ENCODE measurements at regions not wholly inside any gene's neighbourhood (a gene's known extent, or its start where the extent isn't known, plus 50 kb on each side); places are given as distances from the start of the nearest gene placed in this dataset.

- Histone ChIP-seq H3K4me3 (ENCODE audit: low read length) (no peak overlapping the region), H3K9me3 (ENCODE audit: control insufficient read depth, low read depth, low read length) (no peaks in the 10 kb centered on the region), H3K4me1 (ENCODE audit: control insufficient read depth, low read depth, low read length) (no peaks in the 10 kb centered on the region), H3K36me3 (ENCODE audit: control insufficient read depth, low read depth, low read length) (no peaks in the 10 kb centered on the region), H3K27me3 (ENCODE audit: control insufficient read depth, insufficient read depth, low read length) (no peaks in the 10 kb centered on the region), H3K27ac (ENCODE audit: low read length) (no peak overlapping the region), H3K9ac (ENCODE audit: low read length) (no peak overlapping the region)
Observed at GRCh38 chr5:4949108-4949507, 191.0 kb upstream of the ADAMTS16 start.

- H3K9ac ChIP-seq (ENCODE audit: low read length), result no peak overlapping the region
- no peaks in the 10 kb centered on the region for H3K36me3 ChIP-seq (ENCODE audit: control insufficient read depth, low read depth, low read length)
- H3K27ac ChIP-seq (ENCODE audit: low read length), result no peak overlapping the region
- no peak overlapping the region for H3K4me3 ChIP-seq (ENCODE audit: low read length)
- H3K9me3 ChIP-seq (ENCODE audit: control insufficient read depth, low read depth, low read length), result no peaks in the 10 kb centered on the region
- no peaks in the 10 kb centered on the region for H3K4me1 ChIP-seq (ENCODE audit: control insufficient read depth, low read depth, low read length)
- H3K27me3 ChIP-seq (ENCODE audit: control insufficient read depth, insufficient read depth, low read length), result no peaks in the 10 kb centered on the region
Observed at GRCh38 chr5:4953576-4953975, 186.6 kb upstream of the ADAMTS16 start.

- no peaks in the 10 kb centered on the region for H3K4me1 ChIP-seq (ENCODE audit: control insufficient read depth, low read depth, low read length)
- no peak overlapping the region for H3K4me3 ChIP-seq (ENCODE audit: low read length)
- no peaks in the 10 kb centered on the region for H3K36me3 ChIP-seq (ENCODE audit: control insufficient read depth, low read depth, low read length)
- H3K27ac ChIP-seq (ENCODE audit: low read length), result no peak overlapping the region
- H3K27me3 ChIP-seq (ENCODE audit: control insufficient read depth, insufficient read depth, low read length), result no peaks in the 10 kb centered on the region
- no peak overlapping the region for H3K9ac ChIP-seq (ENCODE audit: low read length)
- no peaks in the 10 kb centered on the region for H3K9me3 ChIP-seq (ENCODE audit: control insufficient read depth, low read depth, low read length)
Observed at GRCh38 chr5:4954048-4954447, 186.1 kb upstream of the ADAMTS16 start.

GRCh38 chr5:4963265-4963664 is 176.9 kb upstream of the ADAMTS16 start:
- H3K27me3 ChIP-seq (ENCODE audit: control insufficient read depth, insufficient read depth, low read length), result no peaks in the 10 kb centered on the region
- no peak overlapping the region for H3K9ac ChIP-seq (ENCODE audit: low read length)
- no peaks in the 10 kb centered on the region for H3K36me3 ChIP-seq (ENCODE audit: control insufficient read depth, low read depth, low read length)
- no peak overlapping the region for H3K27ac ChIP-seq (ENCODE audit: low read length)
- no peaks in the 10 kb centered on the region for H3K9me3 ChIP-seq (ENCODE audit: control insufficient read depth, low read depth, low read length)
- no peak overlapping the region for H3K4me3 ChIP-seq (ENCODE audit: low read length)
- no peaks in the 10 kb centered on the region for H3K4me1 ChIP-seq (ENCODE audit: control insufficient read depth, low read depth, low read length)

GRCh38 chr5:4969351-4969750 is 170.8 kb upstream of the ADAMTS16 start:
- no peaks in the 10 kb centered on the region for H3K9me3 ChIP-seq (ENCODE audit: control insufficient read depth, low read depth, low read length)
- H3K4me1 ChIP-seq (ENCODE audit: control insufficient read depth, low read depth, low read length), result no peaks in the 10 kb centered on the region
- H3K9ac ChIP-seq (ENCODE audit: low read length), result no peak overlapping the region
- no peak overlapping the region for H3K27ac ChIP-seq (ENCODE audit: low read length)
- no peaks in the 10 kb centered on the region for H3K36me3 ChIP-seq (ENCODE audit: control insufficient read depth, low read depth, low read length)
- H3K4me3 ChIP-seq (ENCODE audit: low read length), result no peak overlapping the region
- H3K27me3 ChIP-seq (ENCODE audit: control insufficient read depth, insufficient read depth, low read length), result no peaks in the 10 kb centered on the region

GRCh38 chr5:4970171-4970570 is 170.0 kb upstream of the ADAMTS16 start:
- Histone ChIP-seq H3K27ac (ENCODE audit: low read length) (no peak overlapping the region), H3K27me3 (ENCODE audit: control insufficient read depth, insufficient read depth, low read length) (no peaks in the 10 kb centered on the region), H3K9ac (ENCODE audit: low read length) (no peak overlapping the region), H3K4me1 (ENCODE audit: control insufficient read depth, low read depth, low read length) (no peaks in the 10 kb centered on the region), H3K9me3 (ENCODE audit: control insufficient read depth, low read depth, low read length) (no peaks in the 10 kb centered on the region), H3K36me3 (ENCODE audit: control insufficient read depth, low read depth, low read length) (no peaks in the 10 kb centered on the region), H3K4me3 (ENCODE audit: low read length) (no peak overlapping the region)

GRCh38 chr5:4976902-4977301 is 163.2 kb upstream of the ADAMTS16 start:
- no peaks in the 10 kb centered on the region for H3K36me3 ChIP-seq (ENCODE audit: control insufficient read depth, low read depth, low read length)
- H3K9ac ChIP-seq (ENCODE audit: low read length), result no peak overlapping the region
- no peak overlapping the region for H3K27ac ChIP-seq (ENCODE audit: low read length)
- H3K4me1 ChIP-seq (ENCODE audit: control insufficient read depth, low read depth, low read length), result no peaks in the 10 kb centered on the region
- H3K4me3 ChIP-seq (ENCODE audit: low read length), result no peak overlapping the region
- no peaks in the 10 kb centered on the region for H3K9me3 ChIP-seq (ENCODE audit: control insufficient read depth, low read depth, low read length)
- H3K27me3 ChIP-seq (ENCODE audit: control insufficient read depth, insufficient read depth, low read length), result no peaks in the 10 kb centered on the region

- Histone ChIP-seq H3K27me3 (ENCODE audit: control insufficient read depth, insufficient read depth, low read length) (no peaks in the 10 kb centered on the region), H3K9me3 (ENCODE audit: control insufficient read depth, low read depth, low read length) (no peaks in the 10 kb centered on the region), H3K4me3 (ENCODE audit: low read length) (no peak overlapping the region), H3K36me3 (ENCODE audit: control insufficient read depth, low read depth, low read length) (no peaks in the 10 kb centered on the region), H3K4me1 (ENCODE audit: control insufficient read depth, low read depth, low read length) (no peaks in the 10 kb centered on the region), H3K27ac (ENCODE audit: low read length) (no peak overlapping the region), H3K9ac (ENCODE audit: low read length) (no peak overlapping the region)
Observed at GRCh38 chr5:4977416-4978110, 162.6 kb upstream of the ADAMTS16 start.

- Histone ChIP-seq H3K9ac (ENCODE audit: low read length) (no peak overlapping the region), H3K4me1 (ENCODE audit: control insufficient read depth, low read depth, low read length) (no peaks in the 10 kb centered on the region), H3K4me3 (ENCODE audit: low read length) (no peak overlapping the region), H3K36me3 (ENCODE audit: control insufficient read depth, low read depth, low read length) (no peaks in the 10 kb centered on the region), H3K27ac (ENCODE audit: low read length) (no peak overlapping the region), H3K27me3 (ENCODE audit: control insufficient read depth, insufficient read depth, low read length) (no peaks in the 10 kb centered on the region), H3K9me3 (ENCODE audit: control insufficient read depth, low read depth, low read length) (no peaks in the 10 kb centered on the region)
Observed at GRCh38 chr5:4980201-4980600, 159.9 kb upstream of the ADAMTS16 start.

GRCh38 chr5:4981608-4982007 is 158.5 kb upstream of the ADAMTS16 start:
- Histone ChIP-seq H3K9ac (ENCODE audit: low read length) (no peak overlapping the region), H3K4me1 (ENCODE audit: control insufficient read depth, low read depth, low read length) (no peaks in the 10 kb centered on the region)

GRCh38 chr5:4983701-4984100 is 156.4 kb upstream of the ADAMTS16 start:
- Histone ChIP-seq H3K4me3 (ENCODE audit: low read length) (no peak overlapping the region), H3K27ac (ENCODE audit: low read length) (no peak overlapping the region), H3K27me3 (ENCODE audit: control insufficient read depth, insufficient read depth, low read length) (no peaks in the 10 kb centered on the region), H3K9me3 (ENCODE audit: control insufficient read depth, low read depth, low read length) (no peaks in the 10 kb centered on the region), H3K4me1 (ENCODE audit: control insufficient read depth, low read depth, low read length) (no peaks in the 10 kb centered on the region), H3K36me3 (ENCODE audit: control insufficient read depth, low read depth, low read length) (no peaks in the 10 kb centered on the region), H3K9ac (ENCODE audit: low read length) (no peak overlapping the region)

More at GRCh38 chr5:4981608-4982007, 158.5 kb upstream of the ADAMTS16 start:
- no peak overlapping the region for H3K4me3 ChIP-seq (ENCODE audit: low read length)
- H3K27ac ChIP-seq (ENCODE audit: low read length), result no peak overlapping the region
- no peaks in the 10 kb centered on the region for H3K27me3 ChIP-seq (ENCODE audit: control insufficient read depth, insufficient read depth, low read length)
- no peaks in the 10 kb centered on the region for H3K36me3 ChIP-seq (ENCODE audit: control insufficient read depth, low read depth, low read length)
- no peaks in the 10 kb centered on the region for H3K9me3 ChIP-seq (ENCODE audit: control insufficient read depth, low read depth, low read length)

- no peak overlapping the region for H3K27ac ChIP-seq (ENCODE audit: low read length)
- H3K9ac ChIP-seq (ENCODE audit: low read length), result no peak overlapping the region
Observed at GRCh38 chr5:4984461-4984860, 155.7 kb upstream of the ADAMTS16 start.

More at GRCh38 chr5:4984461-4984860, 155.7 kb upstream of the ADAMTS16 start:
- Histone ChIP-seq H3K27me3 (ENCODE audit: control insufficient read depth, insufficient read depth, low read length) (no peaks in the 10 kb centered on the region), H3K4me3 (ENCODE audit: low read length) (no peak overlapping the region), H3K36me3 (ENCODE audit: control insufficient read depth, low read depth, low read length) (no peaks in the 10 kb centered on the region), H3K4me1 (ENCODE audit: control insufficient read depth, low read depth, low read length) (no peaks in the 10 kb centered on the region), H3K9me3 (ENCODE audit: control insufficient read depth, low read depth, low read length) (no peaks in the 10 kb centered on the region)
